HEK293T (cell line): ENCODE measurements at regions not wholly inside any gene's neighbourhood (a gene's known extent, or its start where the extent isn't known, plus 50 kb on each side); places are given as distances from the start of the nearest gene placed in this dataset.

ENCODE experiments used
- CTCF ChIA-PET: fragments of 350-600 bp; formaldehyde crosslinking; extraction: SDS; loops from one replicate; lab custom pipeline; 2021; ENCODE audit warnings: antibody characterized with exemption, inconsistent platforms; lab: Yijun Ruan, JAX
- POLR2A ChIA-PET: fragments of 350-600 bp; formaldehyde crosslinking; extraction: SDS; loops from one replicate; lab custom pipeline; 2020; ENCODE audit warnings: antibody characterized with exemption, inconsistent platforms; lab: Yijun Ruan, JAX
- DNase-seq: peaks from one replicate; pipeline ENCODE4 v3.0.0; 2012; ENCODE audit warnings: mixed read lengths; ENCODE audit errors: extremely low spot score
- ARNT ChIP-seq: fragments of 450-650 bp; IDR thresholded peaks from 2 replicates; pipeline ENCODE4 v1.6.1; 2017; ENCODE audit warnings: mild to moderate bottlenecking
- BHLHE40 ChIP-seq: fragments of 450-650 bp; IDR thresholded peaks from 2 replicates; pipeline ENCODE4 v1.6.1; 2016; ENCODE audit warnings: mild to moderate bottlenecking, moderate library complexity, borderline replicate concordance
- CTBP1 ChIP-seq: fragments of 450-650 bp; IDR thresholded peaks from 2 replicates; pipeline ENCODE4 v1.6.1; 2016; ENCODE audit warnings: borderline replicate concordance
- ELF4 ChIP-seq: fragments of 450-650 bp; IDR thresholded peaks from 2 replicates; pipeline ENCODE4 v1.6.1; 2017; ENCODE audit warnings: antibody characterized with exemption
- FOXA1 ChIP-seq: fragments of 450-650 bp; IDR thresholded peaks from 2 replicates; pipeline ENCODE4 v1.6.1; 2016; ENCODE audit warnings: mild to moderate bottlenecking
- FOXK2 ChIP-seq: fragments of 450-650 bp; IDR thresholded peaks from 2 replicates; pipeline ENCODE4 v1.6.1; 2016; ENCODE audit warnings: mild to moderate bottlenecking
- FOXM1 ChIP-seq: fragments of 450-650 bp; IDR thresholded peaks from 2 replicates; pipeline ENCODE4 v1.6.1; 2017; ENCODE audit warnings: mild to moderate bottlenecking, borderline replicate concordance
- HDGF ChIP-seq: fragments of 450-650 bp; IDR thresholded peaks from 2 replicates; pipeline ENCODE4 v1.6.1; 2017; ENCODE audit warnings: antibody characterized with exemption, borderline replicate concordance
- L3MBTL2 ChIP-seq: fragments of 450-650 bp; conservative IDR thresholded peaks from 2 replicates; pipeline ENCODE4 v1.6.1; 2016; ENCODE audit warnings: mild to moderate bottlenecking
- LEF1 ChIP-seq: fragments of 450-650 bp; IDR thresholded peaks from 2 replicates; pipeline ENCODE4 v1.6.1; 2017; ENCODE audit warnings: mild to moderate bottlenecking, borderline replicate concordance
- NFRKB ChIP-seq: fragments of 450-650 bp; IDR thresholded peaks from 2 replicates; pipeline ENCODE4 v1.6.1; 2016; ENCODE audit warnings: mild to moderate bottlenecking, moderate library complexity
- SP1 ChIP-seq: fragments of 450-650 bp; IDR thresholded peaks from 2 replicates; pipeline ENCODE4 v1.6.1; 2017
- SUZ12 ChIP-seq: fragments of 450-650 bp; IDR thresholded peaks from 2 replicates; pipeline ENCODE4 v1.6.1; 2016; ENCODE audit warnings: mild to moderate bottlenecking
- TARDBP ChIP-seq: fragments of 450-650 bp; IDR thresholded peaks from 2 replicates; pipeline ENCODE4 v1.6.1; 2016
- ZNF384 ChIP-seq: fragments of 450-650 bp; IDR thresholded peaks from 2 replicates; pipeline ENCODE4 v1.6.1; 2016
- TF ChIP-seq, protein P1 (sequence below): fragments of 450-650 bp; IDR thresholded peaks from 2 replicates; pipeline ENCODE4 v1.6.1; 2016

GRCh38 chr2:160810406-160810805, 316.8 kb upstream of the RBMS1 start:
- TF ChIP-seq ARNT (no peak), FOXK2 (no peak), HDGF (no peak), FOXA1 (no peak), L3MBTL2 (no peak), FOXM1 (no peak), SP1 (no peak), BHLHE40 (no peak), CTBP1 (no peak), NFRKB (no peak), SUZ12 (no peak), ELF4 (no peak), LEF1 (no peak), ZNF384 (no peak), TARDBP (no peak)
- TF ChIP-seq, protein P1, sequence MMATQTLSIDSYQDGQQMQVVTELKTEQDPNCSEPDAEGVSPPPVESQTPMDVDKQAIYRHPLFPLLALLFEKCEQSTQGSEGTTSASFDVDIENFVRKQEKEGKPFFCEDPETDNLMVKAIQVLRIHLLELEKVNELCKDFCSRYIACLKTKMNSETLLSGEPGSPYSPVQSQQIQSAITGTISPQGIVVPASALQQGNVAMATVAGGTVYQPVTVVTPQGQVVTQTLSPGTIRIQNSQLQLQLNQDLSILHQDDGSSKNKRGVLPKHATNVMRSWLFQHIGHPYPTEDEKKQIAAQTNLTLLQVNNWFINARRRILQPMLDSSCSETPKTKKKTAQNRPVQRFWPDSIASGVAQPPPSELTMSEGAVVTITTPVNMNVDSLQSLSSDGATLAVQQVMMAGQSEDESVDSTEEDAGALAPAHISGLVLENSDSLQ = no peak
- POLR2A ChIA-PET = no interaction called here
- CTCF ChIA-PET = no interaction called here
- no peak for DNase-seq

GRCh38 chr2:160812830-160813505, 319.4 kb upstream of the RBMS1 start:
- DNase-seq = no peak
- ChIA-PET CTCF (no interaction called here), POLR2A (no interaction called here)
- TF ChIP-seq FOXA1 (no peak), SUZ12 (no peak), LEF1 (no peak), L3MBTL2 (no peak)

DNA sequence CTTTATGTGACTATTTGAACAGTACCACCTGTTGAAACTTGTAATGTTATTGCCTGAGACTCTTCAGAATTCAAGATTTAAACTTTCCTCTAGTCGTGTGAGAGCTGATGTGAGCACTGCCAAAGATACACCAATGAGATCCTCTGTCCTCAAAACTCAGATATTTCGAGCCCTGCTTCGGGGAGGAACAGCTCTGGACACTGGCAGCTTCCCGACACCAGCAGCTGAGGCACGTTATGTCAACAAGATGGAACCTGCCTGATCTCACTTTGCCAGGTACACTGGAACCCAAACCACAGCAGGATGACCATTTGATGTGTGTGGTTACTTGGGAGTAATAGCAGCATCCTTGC, 319.9 kb upstream of the RBMS1 start:
- ChIA-PET CTCF (no interaction called here), POLR2A (no interaction called here)
- TF ChIP-seq FOXK2 (no peak), HDGF (no peak), CTBP1 (no peak), ARNT (no peak), ELF4 (no peak), SUZ12 (no peak), ZNF384 (no peak), TARDBP (no peak), FOXA1 (no peak), LEF1 (no peak), FOXM1 (no peak), BHLHE40 (no peak), NFRKB (no peak), L3MBTL2 (no peak), SP1 (no peak)
- TF ChIP-seq, protein P1 = no peak
- no peak for DNase-seq

DNA sequence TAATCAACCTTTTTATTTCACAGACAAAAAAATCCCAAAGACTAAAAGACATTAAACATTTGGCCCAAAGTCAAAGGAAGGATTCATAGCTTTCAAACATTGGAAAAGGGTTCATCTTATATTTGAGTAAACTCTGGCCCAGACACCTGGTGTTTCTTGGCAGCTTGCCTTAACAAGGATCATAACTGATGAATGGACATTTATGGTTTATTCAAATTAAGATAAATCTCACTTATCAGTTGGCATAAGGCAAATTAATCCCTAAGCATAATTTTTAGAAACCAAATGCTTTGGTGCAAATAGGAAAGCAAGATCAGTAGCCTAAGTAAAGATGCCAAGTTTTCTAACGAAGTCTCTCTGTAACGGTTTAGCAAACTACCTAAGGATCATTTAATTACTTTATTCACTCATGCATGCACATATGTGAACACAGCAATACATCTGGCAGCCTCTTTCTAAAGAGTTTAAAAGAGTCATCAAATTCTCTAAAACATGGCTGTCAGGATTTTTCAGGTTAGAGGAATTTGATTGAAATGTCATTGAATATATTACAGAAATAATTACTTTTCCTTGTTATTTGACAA, 323.4 kb upstream of the RBMS1 start:
- TF ChIP-seq, protein P1 = no peak
- TF ChIP-seq ELF4 (no peak), ARNT (no peak), SP1 (no peak), ZNF384 (no peak), SUZ12 (no peak)
- DNase-seq = no peak
- CTCF ChIA-PET = no interaction called here
- POLR2A ChIA-PET = no interaction called here

GRCh38 chr2:160820691-160821090, 327.1 kb upstream of the RBMS1 start:
- CTCF ChIA-PET = no interaction called here
- DNase-seq = no peak
- POLR2A ChIA-PET = no interaction called here
- TF ChIP-seq HDGF = no peak
- TF ChIP-seq CTBP1 = no peak
- TF ChIP-seq, protein P1 = no peak
- TF ChIP-seq FOXA1 = no peak
- TF ChIP-seq SP1 = no peak
- TF ChIP-seq ELF4 = no peak
- TF ChIP-seq ZNF384 = no peak
- TF ChIP-seq SUZ12 = no peak
- TF ChIP-seq LEF1 = no peak
- no peak for TF ChIP-seq L3MBTL2
- no peak for TF ChIP-seq FOXM1
- no peak for TF ChIP-seq NFRKB
- no peak for TF ChIP-seq TARDBP
- TF ChIP-seq FOXK2 = no peak
- no peak for TF ChIP-seq BHLHE40

GRCh38 chr2:160822006-160822405, 328.4 kb upstream of the RBMS1 start:
- TF ChIP-seq FOXK2 = no peak
- TF ChIP-seq HDGF = no peak
- no peak for TF ChIP-seq SUZ12
- no peak for TF ChIP-seq ARNT
- TF ChIP-seq BHLHE40 = no peak
- no peak for TF ChIP-seq NFRKB
- TF ChIP-seq, protein P1 = no peak
- TF ChIP-seq FOXA1 = no peak
- TF ChIP-seq ELF4 = no peak
- TF ChIP-seq SP1 = no peak
- no peak for TF ChIP-seq CTBP1
- no peak for TF ChIP-seq ZNF384
- TF ChIP-seq FOXM1 = no peak
- TF ChIP-seq LEF1 = no peak
- no peak for TF ChIP-seq TARDBP
- TF ChIP-seq L3MBTL2 = no peak
- CTCF ChIA-PET = no interaction called here
- DNase-seq = no peak
- POLR2A ChIA-PET = no interaction called here
